SKM-1 (cell line): ENCODE measurements at regions not wholly inside any gene's neighbourhood (a gene's known extent, or its start where the extent isn't known, plus 50 kb on each side); places are given as distances from the start of the nearest gene placed in this dataset.
"Not testable (repeated sequence)": the region's sequence is repeated elsewhere in the genome, so short reads cannot be mapped to it uniquely, and the experiment has no call there.

ENCODE experiments used
- DNase-seq: peaks from one replicate; lab custom pipeline; 2025; ENCODE audit not compliant: unreplicated experiment; lab: John Stamatoyannopoulos, UW

DNA sequence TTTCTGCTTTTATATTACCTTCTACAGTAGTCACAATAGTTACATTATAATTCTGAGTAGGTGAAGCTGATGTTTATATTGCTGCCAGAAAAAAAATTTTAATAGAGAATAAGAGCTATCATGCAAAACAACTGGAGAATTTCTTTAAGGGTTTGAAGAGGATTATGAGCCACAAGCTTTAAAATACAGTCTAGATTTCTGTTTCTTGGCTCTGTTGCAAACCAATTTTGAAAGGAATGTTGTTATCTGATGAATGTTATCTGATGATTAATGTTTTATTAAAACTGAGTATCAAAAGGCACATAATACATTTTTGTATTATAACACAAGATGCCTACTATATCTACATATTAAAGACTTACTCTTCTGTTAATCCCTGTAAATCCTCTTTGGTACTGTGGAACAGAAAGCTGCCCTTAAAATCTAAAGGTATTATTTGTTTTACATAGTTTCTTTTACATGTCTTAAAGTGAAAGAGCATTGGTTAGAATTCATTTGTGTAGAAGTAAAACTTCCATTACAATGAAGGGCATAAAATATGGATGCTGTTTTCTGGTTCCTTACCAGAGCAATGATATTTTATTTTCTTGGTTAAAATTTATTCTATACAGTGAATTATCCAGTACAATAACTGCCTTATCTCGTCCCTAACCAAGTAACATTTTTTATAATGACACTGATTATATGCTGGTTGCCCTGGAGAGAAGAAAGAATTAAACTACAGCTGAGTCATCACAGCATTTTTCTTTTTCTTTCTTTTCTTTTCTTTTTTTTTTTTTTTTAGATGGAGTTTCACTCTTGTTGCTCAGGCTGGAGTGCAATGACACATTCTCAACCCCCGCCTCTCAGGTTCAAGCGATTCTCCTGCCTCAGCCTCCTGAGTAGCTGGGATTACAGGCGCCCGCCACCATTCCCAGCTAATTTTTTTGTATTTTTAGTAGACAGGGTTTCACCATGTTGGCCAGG is 205.7 kb downstream of the TANC2 start:
- no peak for DNase-seq

DNA sequence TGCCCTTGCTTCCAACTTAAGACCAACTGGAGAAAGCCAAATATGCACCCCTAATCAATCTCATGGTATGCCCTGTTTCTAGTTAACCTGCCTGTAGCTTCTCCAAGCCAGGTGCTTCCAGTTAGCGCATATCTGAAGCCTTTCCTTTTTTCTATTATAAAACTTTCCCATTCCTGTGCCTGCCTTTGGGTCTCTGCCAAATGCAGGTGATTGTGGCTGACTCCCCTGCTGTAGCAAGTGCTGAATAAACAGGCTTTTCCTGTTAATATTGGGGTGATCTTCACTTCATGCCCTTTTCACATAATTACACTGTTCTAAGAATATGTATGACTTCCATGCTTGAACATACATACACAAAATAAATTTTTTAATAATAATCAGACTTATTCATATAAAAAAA is 207.4 kb downstream of the TANC2 start:
- no peak for DNase-seq

DNA sequence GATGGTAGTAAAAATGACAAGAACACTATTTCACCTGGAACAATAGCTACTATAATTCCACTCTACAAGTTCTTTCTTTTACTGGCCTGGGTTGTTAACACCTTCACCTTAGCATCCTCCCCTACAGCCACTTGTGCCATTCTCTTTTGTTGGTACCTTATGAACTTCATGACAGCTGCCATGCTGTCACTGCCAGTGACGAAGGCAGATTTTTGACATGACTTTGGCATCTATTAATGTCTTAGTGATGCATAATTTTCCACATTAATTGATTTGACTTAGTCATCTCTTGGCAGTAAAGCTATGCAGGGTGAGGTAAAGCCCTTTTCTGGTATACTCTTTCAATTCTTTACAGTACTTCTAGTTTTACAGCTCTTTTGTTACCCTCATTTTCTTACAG is 207.9 kb downstream of the TANC2 start:
- DNase-seq: no peak

GRCh38 chr17:63178530-63178929 is 212.5 kb downstream of the TANC2 start:
- DNase-seq: no peak

DNA sequence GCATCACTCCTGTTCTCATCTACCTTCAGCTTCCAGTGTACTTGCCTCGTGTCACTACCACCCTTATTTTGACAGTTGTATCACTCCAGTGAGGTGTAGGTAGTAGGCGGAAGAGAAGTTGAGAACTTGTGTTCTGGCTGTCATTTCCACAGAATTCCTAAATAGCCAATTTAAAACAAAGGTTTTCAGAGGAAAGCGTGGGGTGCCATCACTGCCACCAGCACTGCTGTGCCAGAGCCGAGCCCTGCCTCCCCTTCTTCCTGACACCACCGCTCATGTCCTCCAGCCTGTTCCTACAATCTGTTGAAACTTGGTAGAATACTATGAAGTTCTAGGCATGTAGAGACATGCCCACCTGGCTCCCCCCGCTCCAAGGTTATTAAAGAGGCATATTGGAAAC is 215.8 kb downstream of the TANC2 start:
- no peak for DNase-seq

GRCh38 chr17:63185420-63185819 is 219.4 kb downstream of the TANC2 start:
- DNase-seq: no peak

- DNase-seq: no peak
Observed at GRCh38 chr17:63189082-63189481, 223.0 kb downstream of the TANC2 start.

DNA sequence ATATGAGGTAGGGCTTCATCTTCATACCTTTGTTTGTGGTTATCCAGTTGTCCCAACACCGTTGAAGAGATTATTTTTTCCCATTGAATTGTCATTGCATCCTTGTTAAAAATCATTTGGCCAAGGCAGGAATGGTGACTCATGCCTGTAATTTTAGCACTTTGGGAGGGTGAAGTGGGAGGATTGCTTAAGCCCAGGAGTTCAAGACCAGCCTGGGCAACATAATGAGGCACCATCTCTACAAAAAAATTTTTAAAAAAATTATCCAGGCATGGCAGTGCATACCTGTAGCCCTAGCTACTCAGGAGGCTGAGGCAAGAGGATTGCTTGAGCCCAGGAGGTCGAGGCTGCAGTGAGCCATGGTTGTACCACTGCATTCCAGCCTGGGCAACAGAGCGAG is 223.9 kb downstream of the TANC2 start:
- DNase-seq: no peak

DNA sequence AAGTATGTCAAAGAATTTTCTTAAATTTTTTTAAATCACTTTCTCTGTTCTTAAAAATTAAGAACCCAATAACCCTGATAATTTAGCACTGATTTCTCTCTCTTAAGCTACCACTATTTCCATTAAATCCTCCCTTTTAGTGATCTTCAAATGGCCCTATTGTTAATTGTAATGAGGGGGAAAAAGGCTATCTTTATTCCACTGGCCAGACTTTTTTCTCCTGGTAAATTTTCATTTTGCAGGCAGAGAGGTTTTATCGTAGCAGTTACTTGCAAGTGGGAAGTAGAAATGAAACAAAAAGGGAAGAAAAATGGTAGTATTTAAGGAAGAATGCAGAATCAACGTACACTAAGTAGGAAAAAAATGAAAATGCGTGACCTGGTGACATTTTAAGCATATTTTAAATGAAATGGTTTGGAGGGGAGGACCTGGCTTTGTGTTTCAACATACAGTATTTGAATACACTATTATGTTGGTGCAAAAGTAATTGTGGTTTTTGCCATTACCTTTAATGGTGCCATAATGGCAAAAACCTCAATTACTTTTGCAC is 224.9 kb downstream of the TANC2 start:
- no peak for DNase-seq

DNA sequence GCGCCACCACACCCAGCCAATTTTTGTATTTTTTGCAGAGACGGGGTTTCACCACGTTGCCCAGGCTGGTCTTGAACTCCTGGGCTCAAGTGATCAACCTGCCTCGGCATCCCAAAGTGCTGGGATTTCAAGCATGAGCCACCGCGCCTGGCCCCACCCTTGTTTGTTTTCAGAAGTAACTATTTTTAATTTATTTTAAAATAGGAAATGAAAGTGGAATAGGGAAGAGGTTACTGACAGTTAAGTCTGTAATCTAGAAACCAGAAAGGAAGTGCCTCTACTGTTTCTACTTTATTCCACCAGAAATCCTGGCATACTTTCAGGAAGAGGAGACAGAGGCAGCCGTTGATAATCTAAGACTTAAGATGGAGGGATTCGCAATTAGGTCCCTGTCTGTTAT is 225.6 kb downstream of the TANC2 start:
- DNase-seq: peak; percentile 19

- DNase-seq: no peak
Observed at GRCh38 chr17:63193827-63194226, 227.8 kb downstream of the TANC2 start.

DNA sequence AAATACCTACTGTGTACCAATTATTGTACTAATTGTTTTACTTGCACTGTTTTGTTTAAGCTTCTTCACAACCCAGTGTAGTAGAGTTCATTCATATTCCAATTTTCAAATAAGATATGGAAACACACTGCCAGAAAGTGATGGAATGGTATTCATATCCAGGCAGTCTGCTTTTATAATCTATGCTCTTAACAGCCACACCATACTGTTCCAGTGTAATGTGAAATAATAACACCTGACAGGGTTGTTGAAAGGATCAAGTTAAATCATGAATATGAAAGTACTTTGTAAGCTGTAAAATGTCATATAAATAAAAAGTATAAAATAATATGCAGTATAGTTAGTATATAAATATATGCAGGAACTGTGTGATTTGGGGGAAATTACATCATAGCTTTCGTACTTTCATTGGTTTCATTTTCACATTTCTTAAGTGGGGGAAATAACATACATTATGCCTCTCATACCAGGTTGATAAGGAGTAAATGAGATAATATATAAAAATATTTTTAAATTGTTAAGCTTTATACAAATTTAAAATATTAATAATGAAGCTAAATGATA is 230.8 kb downstream of the TANC2 start:
- DNase-seq: no peak

DNA sequence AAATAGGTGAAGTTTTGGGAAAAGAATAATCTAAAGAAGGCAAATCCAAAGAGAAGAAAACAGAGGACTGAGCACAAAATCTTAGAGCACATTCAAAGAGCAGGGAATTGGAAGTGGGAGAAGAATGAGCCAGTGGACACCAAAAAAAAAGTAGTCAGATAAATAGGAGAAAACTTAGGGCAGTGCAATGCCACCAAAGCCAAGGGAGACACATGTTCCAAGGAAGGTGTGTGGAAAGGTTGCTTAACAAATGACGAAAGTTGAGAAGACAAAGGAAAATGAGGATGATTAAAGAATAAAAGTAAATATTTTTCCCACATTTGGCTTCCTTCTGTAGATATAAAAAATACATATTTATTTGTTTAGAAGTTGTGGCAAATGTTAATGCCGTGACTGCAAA is 237.6 kb downstream of the TANC2 start:
- DNase-seq: no peak

DNA sequence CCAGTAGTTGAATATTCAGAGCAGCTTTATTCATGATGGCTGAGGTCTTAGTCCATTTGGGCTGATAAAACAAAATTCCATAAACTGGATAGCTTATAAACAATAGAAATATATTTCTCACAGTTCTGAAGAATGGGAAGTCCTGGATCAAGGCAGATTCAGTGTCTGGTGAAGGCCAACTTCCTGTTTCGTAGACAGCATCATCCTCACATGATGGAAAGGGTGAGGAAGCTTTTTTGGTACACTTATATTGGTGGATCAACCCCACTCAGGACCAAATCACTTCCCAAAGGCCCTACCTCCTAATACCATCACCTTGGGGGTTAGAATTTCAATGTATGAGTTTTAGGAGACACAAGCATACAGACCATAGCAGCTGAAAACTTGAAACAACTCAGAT is 224.2 kb downstream of the CYB561 start:
- DNase-seq: no peak

- no peak for DNase-seq
Observed at GRCh38 chr17:63222655-63223054, 223.5 kb downstream of the CYB561 start.

- no peak for DNase-seq
Observed at GRCh38 chr17:63223212-63223911, 222.7 kb downstream of the CYB561 start.

GRCh38 chr17:63224644-63225043 is 221.5 kb downstream of the CYB561 start:
- DNase-seq: no peak

- DNase-seq: not testable (repeated sequence)
Observed at GRCh38 chr17:63226720-63227119, 219.4 kb downstream of the CYB561 start.

DNA sequence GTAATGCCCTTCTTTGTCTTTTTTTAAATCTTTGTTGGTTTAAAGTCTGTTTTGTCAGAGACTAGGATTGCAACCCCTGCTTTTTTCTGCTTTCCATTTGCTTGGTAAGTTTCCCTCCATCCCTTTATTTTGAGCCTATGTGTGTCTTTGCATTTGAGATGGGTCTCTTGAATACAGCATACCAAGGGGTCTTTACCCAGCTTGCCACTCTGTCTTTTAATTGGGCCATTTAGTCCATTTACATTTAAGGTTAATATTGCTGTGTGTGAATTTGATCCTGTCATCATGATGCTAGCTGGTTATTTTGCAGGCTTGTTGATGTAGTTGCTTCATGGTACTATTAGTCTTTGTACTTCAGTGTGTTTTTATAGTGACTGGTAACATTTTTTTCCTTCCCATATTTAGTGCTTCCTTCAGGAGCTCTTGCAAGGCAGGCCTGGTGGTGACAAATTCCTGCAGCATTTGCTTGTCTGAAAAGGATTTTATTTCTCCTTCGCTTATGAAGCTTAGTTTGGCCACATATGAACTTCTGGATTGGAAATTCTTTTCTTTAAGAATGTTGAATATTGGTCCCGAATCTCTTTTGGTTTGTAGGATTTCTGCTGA is 215.0 kb downstream of the CYB561 start:
- not testable (repeated sequence) for DNase-seq

DNA sequence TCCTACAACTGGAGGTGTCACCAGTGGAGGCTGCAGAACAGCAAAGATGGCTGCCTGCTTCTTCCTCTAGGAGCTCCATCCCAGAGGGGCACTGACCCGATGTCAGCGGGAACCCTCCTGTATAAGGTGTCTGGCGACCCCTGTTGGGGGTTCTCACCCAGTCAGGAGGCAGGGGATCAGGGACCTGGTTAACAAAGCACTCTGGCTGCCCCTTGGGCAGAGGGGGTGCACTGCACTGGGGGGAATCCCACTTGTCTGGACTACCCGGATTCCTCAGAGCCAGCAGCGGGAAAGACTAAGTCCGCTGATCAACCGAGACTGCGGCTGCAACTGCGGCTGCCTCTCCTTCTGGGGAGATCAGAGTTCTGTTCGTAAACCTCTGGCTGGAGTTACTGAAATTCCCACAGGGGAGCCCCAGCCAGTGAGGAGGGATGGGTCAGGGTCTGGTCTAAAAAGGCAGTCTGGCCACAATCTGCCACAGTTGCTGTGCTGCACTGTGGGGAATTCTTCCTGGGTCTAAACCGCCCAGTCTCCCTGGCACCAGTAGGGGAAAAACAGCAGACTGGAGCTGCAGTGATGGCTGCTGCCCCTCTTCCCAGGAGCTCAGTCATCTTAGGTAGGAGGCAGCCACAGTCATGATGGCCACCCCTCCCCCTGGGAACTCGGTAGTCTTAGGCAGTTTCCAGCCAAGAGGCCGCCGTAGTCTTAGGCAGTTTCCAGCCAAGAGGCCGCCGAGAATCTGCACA is 213.4 kb downstream of the CYB561 start:
- no peak for DNase-seq

DNA sequence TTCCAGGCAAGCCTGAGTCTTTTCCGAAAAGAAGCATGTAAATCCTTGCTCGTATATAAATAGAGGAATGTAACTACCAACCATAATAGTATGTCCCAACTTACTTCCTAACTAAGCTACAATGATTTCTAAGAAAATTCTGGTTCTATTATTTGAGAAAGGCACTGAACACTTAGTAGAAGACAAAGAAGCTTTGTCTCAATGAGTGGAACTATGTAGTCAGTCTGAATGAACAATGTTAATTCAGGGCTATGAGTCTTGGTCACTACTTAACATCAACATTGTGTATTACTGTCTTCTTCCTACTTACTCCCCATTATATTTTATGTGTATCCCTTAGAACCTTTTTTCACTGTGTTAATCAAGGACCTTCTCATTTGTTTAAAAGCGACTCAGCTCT is 206.0 kb downstream of the CYB561 start:
- DNase-seq: no peak
